Heart right ventricle (tissue), 16 donors: ENCODE measurements at regions not wholly inside any gene's neighbourhood (a gene's known extent, or its start where the extent isn't known, plus 50 kb on each side); places are given as distances from the start of the nearest gene placed in this dataset.

Source experiments
- ATAC-seq, 8 donors: fragments of 200-7000 bp; cut with Tn5 transposase; one replicate each; pipeline ENCODE4 v1.9.1; 2020; ENCODE audit warnings: mild to moderate bottlenecking in 8 of 8, moderate library complexity in 8 of 8, moderate number of reproducible peaks in 1 of 8
- DNase-seq, 2 donors: peaks; one replicate each; pipeline ENCODE4 v3.0.0-alpha.2; 2020
- H3K27ac ChIP-seq, 10 donors: fragments of 200-600 bp; sonication (generic) in 2 of 10; one replicate each; pipeline versions ENCODE4 v1.5.0 to v1.8.0; 2020 to 2022; ENCODE audit warnings: mild to moderate bottlenecking in 3 of 10
- H3K27me3 ChIP-seq, 7 donors: fragments of 200-600 bp; one replicate each; pipeline ENCODE4 v1.8.0; 2021 to 2022; ENCODE audit warnings: mild to moderate bottlenecking in 2 of 7
- H3K36me3 ChIP-seq, 9 donors: fragments of 200-600 bp; sonication (generic) in 1 of 9; one replicate each; pipeline versions ENCODE4 v1.5.0 to v1.8.0; 2020 to 2022; ENCODE audit warnings: mild to moderate bottlenecking in 2 of 9
- H3K4me1 ChIP-seq, 9 donors: fragments of 200-600 bp; sonication (generic) in 1 of 9; one replicate each; pipeline versions ENCODE4 v1.5.0 to v1.8.0; 2020 to 2022; ENCODE audit warnings: mild to moderate bottlenecking in 4 of 9
- H3K4me3 ChIP-seq, 10 donors: fragments of 200-600 bp; sonication (generic) in 2 of 10; one replicate each; pipeline versions ENCODE4 v1.5.0 to v1.8.0; 2020 to 2022; ENCODE audit warnings: mild to moderate bottlenecking in 7 of 10, moderate library complexity in 2 of 10
- H3K9me3 ChIP-seq, 11 donors: fragments of 200-600 bp in 10 of 11; sonication (generic) in 2 of 11; one replicate each; pipeline versions ENCODE4 v1.5.0 to v1.8.0; 2013 to 2022; ENCODE audit warnings: mild to moderate bottlenecking in 2 of 11, control low read depth in 1 of 11, moderate library complexity in 1 of 11
- CTCF ChIP-seq, 9 donors: fragments of 200-600 bp; sonication (generic) in 2 of 9; IDR thresholded peaks; one replicate each; pipeline versions ENCODE4 v1.5.0 to v1.8.0; 2021 to 2022; ENCODE audit warnings: antibody characterized with exemption in 9 of 9, mild to moderate bottlenecking in 5 of 9, moderate library complexity in 1 of 9
- WGBS, 2 donors: extraction: QIAGEN DNeasy Blood & Tissue Kit; methylation state at CpG; one replicate each; pipeline ENCODE4 v1.1.7; 2013; ENCODE audit warnings: inconsistent platforms in 1 of 2; 5-methylcytosine and 5-hydroxymethylcytosine counted together
- intact Hi-C, 10 donors: fragments of 100-400 bp; cut with DNase I; formaldehyde crosslinking; loops; one replicate each; pipeline versions ENCODE4 v1.11.1 to v1.14.2; 2022
- donor health status: Arrhythmogenic right ventricular cardiomyopathy.
- donor health status: ischemic (EF 13 %, LVEDD 7.1; RV severe dilation, severe dysfunction).
- donor health status: healthy with polysubstance abuse.
- donor health status: DM: no; HTN: yes; CAD: no.
- donor health status: DM: no; HTN: no; CAD: no.
- donor health status: ischemic (EF 25% LVEDD 6.9; RV normal size, moderate dysfunction).
- donor health status: ischemic (EF 25% LVEDD 5.7; RV mildly dilated, moderate dysfunction).
- donor health status: healthy.
- donor health status: DM: yes; HTN: yes; CAD: no.
- donor health status: Ischemic cardiomyopathy.
- donor health status: ischemic (EF 35%, LVEDD 5.7; RV mildly dilated, moderate dysfunction).
- donor health status: nonischemic (EF 11% LVEDD 7.7; RV severe dilation, severe dysfunction).
- donor health status: DM: yes; HTN: yes; CAD: no.
- donor health status: PGD.
- donor health status: ischemic (EF 29% LVEDD 5.4; RV normal size, mild dysfunction).
- donor health status: nonischemic (EF 23%, LVEDD 6.1; RV moderate dilation, normal function).

- Histone ChIP-seq H3K27me3 (no peaks in the 10 kb centered on the region), H3K9me3 (peaks cover 0 to 14% (median under 1%) of the 10 kb centered on the region in 11 donors), H3K36me3 (no peaks in the 10 kb centered on the region), H3K27ac (no peak overlapping the region), H3K4me1 (peaks cover 0 to 6% (median 0%) of the 10 kb centered on the region in 9 donors), H3K4me3 (no peak overlapping the region)
- ATAC-seq (no peak), DNase-seq (no peak)
- no peak for TF ChIP-seq CTCF (IDR thresholded peaks at IDR 0.05)
- intact Hi-C loops, result no loop called here
Observed at GRCh38 chr3:115251509-115251908, 104.4 kb upstream of the ZBTB20 start.

GRCh38 chr3:115252679-115253078, 105.6 kb upstream of the ZBTB20 start:
- no peak for ATAC-seq
- no peaks in the 10 kb centered on the region for H3K36me3 ChIP-seq
- TF ChIP-seq CTCF (IDR thresholded peaks at IDR 0.05), result no peak

GRCh38 chr3:115254492-115255196, 107.6 kb upstream of the ZBTB20 start:
- intact Hi-C loops, result no loop called here
- no peak overlapping the region for H3K27ac ChIP-seq
- DNase-seq (peak in 1 of 2 donors; percentile 18), ATAC-seq (peak in 5 of 8 donors; percentile 41 to 67 (median 45))
- no peak for TF ChIP-seq CTCF (IDR thresholded peaks at IDR 0.05)
- H3K9me3 ChIP-seq, result peaks cover 0 to 25% (median 3%) of the 10 kb centered on the region in 11 donors
- 76 to 84% methylated on average over 23 of the region's 23 CpGs for WGBS, 2 donors
- H3K36me3 ChIP-seq, result no peaks in the 10 kb centered on the region
- no peaks in the 10 kb centered on the region for H3K27me3 ChIP-seq
- H3K4me3 ChIP-seq, result no peak overlapping the region
- H3K4me1 ChIP-seq, result peaks cover 0 to 3% (median 0%) of the 10 kb centered on the region in 9 donors

More at GRCh38 chr3:115252679-115253078, 105.6 kb upstream of the ZBTB20 start:
- no peak for DNase-seq
- Histone ChIP-seq H3K9me3 (peaks cover 0 to 25% (median 3%) of the 10 kb centered on the region in 11 donors), H3K27me3 (no peaks in the 10 kb centered on the region), H3K4me3 (no peak overlapping the region), H3K4me1 (no peaks in the 10 kb centered on the region), H3K27ac (no peak overlapping the region)
- intact Hi-C loops, result no loop called here

GRCh38 chr3:115255197-115255585, 108.1 kb upstream of the ZBTB20 start:
- TF ChIP-seq CTCF (IDR thresholded peaks at IDR 0.05), result no peak
- Histone ChIP-seq H3K27me3 (no peaks in the 10 kb centered on the region), H3K27ac (no peak overlapping the region), H3K4me1 (peaks cover 0 to 3% (median 0%) of the 10 kb centered on the region in 9 donors), H3K4me3 (no peak overlapping the region), H3K9me3 (peaks cover 0 to 25% (median 3%) of the 10 kb centered on the region in 11 donors), H3K36me3 (no peaks in the 10 kb centered on the region)
- intact Hi-C loops, result no loop called here
- ATAC-seq (peak in 1 of 8 donors; percentile 8), DNase-seq (no peak)
- 79 to 84% methylated on average over 10 of the region's 10 CpGs for WGBS, 2 donors
